Osteoblast (primary cell): ENCODE measurements at regions not wholly inside any gene's neighbourhood (a gene's known extent, or its start where the extent isn't known, plus 50 kb on each side); places are given as distances from the start of the nearest gene placed in this dataset.

ENCODE experiments used
- DNase-seq: peaks from one replicate; pipeline ENCODE4 v3.0.0; 2011; ENCODE audit warnings: low spot score, mixed read lengths; ENCODE audit not compliant: insufficient read length; ENCODE audit errors: missing footprints
- H2AFZ ChIP-seq: 2 replicates; pipeline ENCODE4 v1.6.0; 2011; ENCODE audit warnings: mild to moderate bottlenecking, low read length
- H3K27ac ChIP-seq: 2 replicates; pipeline ENCODE4 v1.5.1; 2011; ENCODE audit warnings: mild to moderate bottlenecking, low read depth, low read length, moderate library complexity
- H3K27me3 ChIP-seq: 2 replicates; pipeline ENCODE4 v1.6.0; 2012; ENCODE audit warnings: mild to moderate bottlenecking, control low read depth, inconsistent platforms, low read length, moderate library complexity; ENCODE audit not compliant: insufficient read depth
- H3K36me3 ChIP-seq: 2 replicates; pipeline ENCODE4 v1.5.1; 2011; ENCODE audit warnings: mild to moderate bottlenecking, low read length, control low read depth, moderate library complexity; ENCODE audit not compliant: insufficient read depth
- H3K4me1 ChIP-seq: 2 replicates; pipeline ENCODE4 v1.5.1; 2011; ENCODE audit warnings: mild to moderate bottlenecking, low read length, control low read depth, moderate library complexity; ENCODE audit not compliant: insufficient read depth
- H3K4me2 ChIP-seq: 2 replicates; pipeline ENCODE4 v1.6.0; 2011; ENCODE audit warnings: mild to moderate bottlenecking, low read length; ENCODE audit not compliant: insufficient read depth
- H3K4me3 ChIP-seq: fragments of 200-600 bp; sonication (generic); 3 replicates; pipeline ENCODE4 v1.5.1; 2012; ENCODE audit warnings: mild to moderate bottlenecking, low read length, inconsistent platforms; ENCODE audit not compliant: insufficient read depth
- H3K79me2 ChIP-seq: 2 replicates; pipeline ENCODE4 v1.6.0; 2012; ENCODE audit warnings: mild to moderate bottlenecking, low read length, control low read depth, inconsistent platforms; ENCODE audit not compliant: insufficient read depth
- H3K9me3 ChIP-seq: 2 replicates; pipeline ENCODE4 v1.5.1; 2011; ENCODE audit warnings: low read depth, low read length, control low read depth
- H4K20me1 ChIP-seq: 2 replicates; pipeline ENCODE4 v1.6.0; 2012; ENCODE audit warnings: mild to moderate bottlenecking, low read length, control low read depth; ENCODE audit not compliant: insufficient read depth
- CTCF ChIP-seq: IDR thresholded peaks from 2 replicates; pipeline ENCODE4 v1.5.1; 2011; ENCODE audit warnings: mild to moderate bottlenecking, low read depth, low read length, moderate library complexity; ENCODE audit errors: extremely low read depth

GRCh38 chr7:27410812-27411544 is 168.4 kb downstream of the EVX1 start:
- Histone ChIP-seq H3K27ac (no peak overlapping the region), H2AFZ (no peak overlapping the region), H3K27me3 (peaks cover 14% of the 10 kb centered on the region), H3K4me2 (no peak overlapping the region), H3K4me3 (no peak overlapping the region), H3K9me3 (no peaks in the 10 kb centered on the region), H3K36me3 (no peaks in the 10 kb centered on the region), H4K20me1 (no peaks in the 10 kb centered on the region), H3K79me2 (no peaks in the 10 kb centered on the region), H3K4me1 (no peaks in the 10 kb centered on the region)
- DNase-seq: no peak
- TF ChIP-seq CTCF: no peak

GRCh38 chr7:27412164-27412563 is 169.6 kb downstream of the EVX1 start:
- Histone ChIP-seq H3K4me2 (no peak overlapping the region), H3K4me1 (no peaks in the 10 kb centered on the region), H3K9me3 (no peaks in the 10 kb centered on the region), H3K79me2 (no peaks in the 10 kb centered on the region), H4K20me1 (no peaks in the 10 kb centered on the region), H3K36me3 (no peaks in the 10 kb centered on the region), H3K27ac (no peak overlapping the region), H2AFZ (no peak overlapping the region), H3K27me3 (peaks cover 10% of the 10 kb centered on the region), H3K4me3 (no peak overlapping the region)
- no peak for DNase-seq
- TF ChIP-seq CTCF: no peak

- H3K4me1 ChIP-seq: no peaks in the 10 kb centered on the region
- no peak for TF ChIP-seq CTCF
- no peaks in the 10 kb centered on the region for H3K9me3 ChIP-seq
- no peak overlapping the region for H3K4me2 ChIP-seq
- H3K27ac ChIP-seq: no peak overlapping the region
- H3K4me3 ChIP-seq: no peak overlapping the region
- DNase-seq: no peak
- H3K27me3 ChIP-seq: peaks cover 5% of the 10 kb centered on the region
- no peaks in the 10 kb centered on the region for H3K79me2 ChIP-seq
- H4K20me1 ChIP-seq: no peaks in the 10 kb centered on the region
- H3K36me3 ChIP-seq: no peaks in the 10 kb centered on the region
- H2AFZ ChIP-seq: no peak overlapping the region
These were observed 175.9 kb downstream of the EVX1 start for GRCh38 chr7:27418541-27418940.

GRCh38 chr7:27419581-27420177 is 177.1 kb downstream of the EVX1 start:
- no peak for TF ChIP-seq CTCF
- no peak overlapping the region for H3K4me3 ChIP-seq
- peaks cover 2% of the 10 kb centered on the region for H3K27me3 ChIP-seq
- H3K4me1 ChIP-seq: no peaks in the 10 kb centered on the region
- H3K79me2 ChIP-seq: no peaks in the 10 kb centered on the region
- H3K36me3 ChIP-seq: no peaks in the 10 kb centered on the region
- H4K20me1 ChIP-seq: no peaks in the 10 kb centered on the region
- H3K4me2 ChIP-seq: no peak overlapping the region
- no peak overlapping the region for H2AFZ ChIP-seq
- DNase-seq: no peak
- no peak overlapping the region for H3K27ac ChIP-seq
- H3K9me3 ChIP-seq: no peaks in the 10 kb centered on the region
